ENCODE measurements at regions not wholly inside any gene's neighbourhood (a gene's known extent, or its start where the extent isn't known, plus 50 kb on each side); places are given as distances from the start of the nearest gene placed in this dataset.

GRCh38 chr12:102676812-102677211 lies 196.4 kb upstream of the IGF1 start:
- CTCF ChIA-PET: no interaction called here
- Histone ChIP-seq H3K9ac (ENCODE audit: low read depth, low read length) (no peak overlapping the region), H2AK5ac (ENCODE audit: low read depth, low read length) (no peak overlapping the region), H3K4me1 (ENCODE audit: control insufficient read depth, insufficient read depth, low read length) (no peaks in the 10 kb centered on the region), H3K14ac (replicated peaks; ENCODE audit: low read depth, low read length) (no peak overlapping the region), H2AFZ (replicated peaks; ENCODE audit: low read length, poor library complexity) (no peak overlapping the region), H3K27me3 (ENCODE audit: control insufficient read depth, insufficient read depth, low read length) (peaks cover 13% of the 10 kb centered on the region), H4K91ac (ENCODE audit: insufficient read depth, low read depth, low read length) (no peak overlapping the region), H2AK9ac (replicated peaks; ENCODE audit: low read depth, low read length, poor library complexity) (no peak overlapping the region), H2BK120ac (ENCODE audit: low read depth, low read length) (no peak overlapping the region), H3K4me2 (ENCODE audit: low read depth, low read length) (no peak overlapping the region), H2BK5ac (ENCODE audit: low read depth, low read length, poor library complexity, severe bottlenecking) (no peak overlapping the region), H3K18ac (ENCODE audit: low read depth, low read length) (no peak overlapping the region), H2BK20ac (ENCODE audit: low read depth, low read length) (no peak overlapping the region), H4K20me1 (ENCODE audit: insufficient read depth, low read length) (no peaks in the 10 kb centered on the region), H3K9me3 (ENCODE audit: control insufficient read depth, insufficient read depth, low read length) (peaks cover 9% of the 10 kb centered on the region; the same call in 1 of the 2 replicates), H4K8ac (ENCODE audit: low read depth in 2 of 2, low read length in 2 of 2) (no peak overlapping the region), H3K23ac (ENCODE audit: low read depth, low read length) (no peak overlapping the region), H3K36me3 (ENCODE audit: control insufficient read depth, insufficient read depth, low read length) (no peaks in the 10 kb centered on the region), H2BK15ac (ENCODE audit: low read depth, low read length) (no peak overlapping the region), H4K5ac (ENCODE audit: low read depth, low read length) (no peak overlapping the region), H3K4ac (ENCODE audit: low read depth, low read length) (no peak overlapping the region), H3K56ac (ENCODE audit: extremely low read depth, insufficient read depth, low read length) (no peak overlapping the region), H3K9me1 (ENCODE audit: insufficient read depth, low read length) (no peaks in the 10 kb centered on the region), H3K27ac (ENCODE audit: insufficient read depth, low read length) (no peak overlapping the region), H3K4me3 (ENCODE audit: insufficient read depth, low read depth, low read length) (no peak overlapping the region), H3K79me1 (ENCODE audit: low read depth in 1 of 2, low read length in 2 of 2) (no peaks in the 10 kb centered on the region)
- BruUV-seq (replicated peaks): no TSS peak
- ATAC-seq (ENCODE audit: low read depth) (no peak), DNase-seq (no peak)
- POLR2A ChIA-PET (ENCODE audit: unreplicated experiment): no interaction called here
- no peak for TF ChIP-seq ELK1 (IDR thresholded peaks at IDR 0.05; ENCODE audit: borderline replicate concordance, low read depth, low read length)
- no peak for TF ChIP-seq CHD1 (IDR thresholded peaks at IDR 0.05; ENCODE audit: low read depth, low read length)
- TF ChIP-seq MAFK (IDR thresholded peaks at IDR 0.05; ENCODE audit: low read depth, low read length): no peak
- in situ Hi-C loops (cut with MboI; ENCODE audit: low sequenced_read_pairs): no loop called here
- intact Hi-C loops (cut with micrococcal nuclease): no loop called here
- dilution Hi-C loops (cut with HindIII; ENCODE audit: low sequenced_read_pairs, unreplicated experiment): no loop called here
- WGBS, 2 experiments (ENCODE audit: extremely low coverage in 2 of 2, insufficient read length in 1 of 2): no CpG with 5 or more reads among the region's 1 CpG
